MG63 (cell line): ENCODE measurements at regions not wholly inside any gene's neighbourhood (a gene's known extent, or its start where the extent isn't known, plus 50 kb on each side); places are given as distances from the start of the nearest gene placed in this dataset.
"Not testable (repeated sequence)": the region's sequence is repeated elsewhere in the genome, so short reads cannot be mapped to it uniquely, and the experiment has no call there.

ENCODE experiments used
- DNase-seq: peaks from one replicate; pipeline ENCODE4 v3.0.0-alpha.2; 2020
- H3K27me3 ChIP-seq: fragments of 250-450 bp; sonication (Bioruptor Pico); 2 replicates; pipeline ENCODE4 v1.5.1; 2020; ENCODE audit warnings: mild to moderate bottlenecking, moderate library complexity
- H3K36me3 ChIP-seq: fragments of 250-450 bp; sonication (Bioruptor Pico); 2 replicates; pipeline ENCODE4 v1.5.1; 2020; ENCODE audit warnings: mild to moderate bottlenecking, moderate library complexity
- H3K4me3 ChIP-seq: fragments of 250-450 bp; sonication (Bioruptor Pico); 2 replicates; pipeline ENCODE4 v1.5.1; 2020; ENCODE audit warnings: mild to moderate bottlenecking, moderate library complexity
- H3K9me3 ChIP-seq: fragments of 250-450 bp; sonication (Bioruptor Pico); 2 replicates; pipeline ENCODE4 v1.5.1; 2020; ENCODE audit warnings: mild to moderate bottlenecking, moderate library complexity

DNA sequence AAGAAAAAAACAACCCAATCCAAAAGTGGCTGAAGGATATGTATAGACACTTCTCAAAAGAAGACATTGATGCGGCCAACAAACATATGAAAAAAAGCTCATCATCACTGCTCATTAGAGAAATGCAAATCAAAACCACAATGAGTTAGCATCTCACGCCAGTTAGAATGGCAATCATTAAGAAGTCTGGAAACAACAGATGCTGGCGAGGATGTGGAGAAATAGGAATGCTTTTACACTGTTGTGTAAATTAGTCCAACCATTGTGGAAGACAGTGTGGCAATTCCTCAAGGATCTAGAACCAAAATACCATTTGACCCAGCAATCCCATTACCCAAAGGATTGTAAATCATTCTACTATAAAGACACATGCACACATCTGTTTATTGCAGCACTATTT, 107.2 kb downstream of the ARL4C start:
- H3K27me3 ChIP-seq, H3K4me3 ChIP-seq, DNase-seq, H3K36me3 ChIP-seq, H3K9me3 ChIP-seq: not testable (repeated sequence)

DNA sequence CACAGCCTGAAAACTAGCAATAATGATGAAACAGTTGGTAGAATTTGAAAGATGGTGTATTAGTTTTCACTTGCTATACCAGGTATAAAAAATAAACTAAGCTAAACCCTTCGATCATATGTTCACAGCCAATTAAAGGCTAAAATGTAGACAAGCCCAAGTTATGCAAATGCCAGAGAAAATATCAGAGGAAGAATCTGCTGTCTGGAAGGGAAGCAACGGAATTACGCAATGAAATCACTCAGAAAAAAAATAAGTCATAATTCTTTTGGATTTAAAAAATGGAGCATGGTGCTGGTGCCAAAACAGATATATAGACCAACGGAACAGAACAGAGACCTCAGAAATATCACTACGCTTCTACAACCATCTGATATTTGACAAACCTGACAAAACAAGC, 108.3 kb downstream of the ARL4C start:
- no peak for DNase-seq
- Histone ChIP-seq H3K36me3 (no peaks in the 10 kb centered on the region), H3K27me3 (no peaks in the 10 kb centered on the region), H3K9me3 (no peaks in the 10 kb centered on the region), H3K4me3 (no peak overlapping the region)

DNA sequence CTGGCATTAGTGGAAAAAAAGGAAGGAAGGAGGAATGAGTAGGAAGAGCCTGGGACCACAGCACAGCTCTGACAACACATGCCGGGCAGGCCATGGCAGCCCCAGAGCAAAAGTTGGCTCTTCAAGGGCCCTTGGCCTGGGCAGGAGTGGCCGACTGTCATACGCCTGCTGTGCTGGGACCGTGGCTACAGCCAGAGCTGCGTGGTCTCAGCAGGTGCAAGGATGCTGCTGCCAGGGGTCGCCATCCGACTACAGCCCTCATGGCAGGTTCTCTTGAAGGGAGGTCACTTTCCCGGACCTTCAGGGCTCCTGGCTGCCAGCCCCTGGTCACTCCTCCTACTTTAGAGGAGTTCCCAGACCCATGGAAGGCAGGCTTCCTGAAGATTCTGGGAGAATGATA, 109.9 kb downstream of the ARL4C start:
- DNase-seq, result no peak
- no peaks in the 10 kb centered on the region for H3K27me3 ChIP-seq
- no peak overlapping the region for H3K4me3 ChIP-seq
- H3K9me3 ChIP-seq, result no peaks in the 10 kb centered on the region
- H3K36me3 ChIP-seq, result no peaks in the 10 kb centered on the region

DNA sequence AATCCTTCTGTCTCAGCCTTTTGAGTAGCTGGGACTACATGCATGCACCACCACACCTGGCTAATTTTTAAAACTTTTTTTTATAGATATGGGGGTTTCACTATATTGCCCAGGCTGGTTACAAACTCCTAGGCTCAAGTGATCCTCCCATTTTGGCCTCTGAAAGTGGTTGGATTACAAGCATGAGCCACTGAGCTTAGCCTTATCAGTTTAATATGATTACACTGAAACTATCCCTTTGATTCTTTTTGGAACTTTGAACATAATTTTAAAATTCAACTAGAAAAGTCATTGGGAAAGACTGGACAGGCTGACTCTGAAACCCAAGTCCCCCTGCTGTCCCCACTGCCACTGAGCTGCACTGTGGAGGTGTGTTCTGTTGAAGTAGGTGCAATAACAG, 114.8 kb downstream of the ARL4C start:
- Histone ChIP-seq H3K27me3 (no peaks in the 10 kb centered on the region), H3K4me3 (no peak overlapping the region)
- DNase-seq, result no peak

DNA sequence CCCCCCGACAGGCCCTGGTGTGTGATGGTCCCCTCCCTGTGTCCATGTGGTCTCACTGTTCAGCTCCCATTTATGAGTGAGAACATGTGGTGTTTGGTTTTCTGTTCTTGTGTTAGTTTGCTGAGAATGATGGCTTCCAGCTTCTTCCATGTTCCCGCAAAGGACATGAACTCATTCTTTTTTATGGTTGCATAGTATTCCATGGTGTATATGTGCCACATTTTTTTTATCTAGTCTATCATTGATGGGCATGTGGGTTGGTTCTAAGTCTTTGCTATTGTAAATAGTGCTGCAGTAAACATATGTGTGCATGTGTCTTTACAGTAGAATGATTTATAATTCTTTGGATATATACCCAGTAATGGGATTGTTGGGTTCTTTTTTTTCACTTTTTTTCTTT, 117.9 kb downstream of the ARL4C start:
- H3K4me3 ChIP-seq, H3K27me3 ChIP-seq, DNase-seq, H3K9me3 ChIP-seq, H3K36me3 ChIP-seq: not testable (repeated sequence)

More for the DNA sequence above, 114.8 kb downstream of the ARL4C start:
- no peaks in the 10 kb centered on the region for H3K36me3 ChIP-seq
- H3K9me3 ChIP-seq, result no peaks in the 10 kb centered on the region

DNA sequence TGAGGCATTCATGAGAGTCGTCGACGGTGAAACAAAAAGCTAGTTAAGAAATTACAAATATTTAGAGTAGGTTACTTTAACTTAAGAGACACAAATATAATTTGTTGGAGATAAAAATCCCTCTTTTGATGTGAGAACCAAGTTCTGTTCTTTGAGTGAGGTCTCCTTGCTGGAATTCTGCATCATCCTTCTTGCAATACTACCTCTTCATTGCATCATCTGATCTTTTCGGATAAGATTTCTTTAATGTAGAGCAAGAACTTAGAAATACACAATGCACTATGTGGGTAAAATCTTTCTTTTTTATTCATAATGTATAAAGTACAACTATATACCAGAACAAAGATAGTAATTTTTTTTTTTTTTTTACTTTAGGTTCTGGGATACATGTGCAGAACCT, 118.4 kb downstream of the ARL4C start:
- no peaks in the 10 kb centered on the region for H3K9me3 ChIP-seq
- no peaks in the 10 kb centered on the region for H3K27me3 ChIP-seq
- H3K36me3 ChIP-seq, result no peaks in the 10 kb centered on the region
- H3K4me3 ChIP-seq, result no peak overlapping the region
- DNase-seq, result no peak

DNA sequence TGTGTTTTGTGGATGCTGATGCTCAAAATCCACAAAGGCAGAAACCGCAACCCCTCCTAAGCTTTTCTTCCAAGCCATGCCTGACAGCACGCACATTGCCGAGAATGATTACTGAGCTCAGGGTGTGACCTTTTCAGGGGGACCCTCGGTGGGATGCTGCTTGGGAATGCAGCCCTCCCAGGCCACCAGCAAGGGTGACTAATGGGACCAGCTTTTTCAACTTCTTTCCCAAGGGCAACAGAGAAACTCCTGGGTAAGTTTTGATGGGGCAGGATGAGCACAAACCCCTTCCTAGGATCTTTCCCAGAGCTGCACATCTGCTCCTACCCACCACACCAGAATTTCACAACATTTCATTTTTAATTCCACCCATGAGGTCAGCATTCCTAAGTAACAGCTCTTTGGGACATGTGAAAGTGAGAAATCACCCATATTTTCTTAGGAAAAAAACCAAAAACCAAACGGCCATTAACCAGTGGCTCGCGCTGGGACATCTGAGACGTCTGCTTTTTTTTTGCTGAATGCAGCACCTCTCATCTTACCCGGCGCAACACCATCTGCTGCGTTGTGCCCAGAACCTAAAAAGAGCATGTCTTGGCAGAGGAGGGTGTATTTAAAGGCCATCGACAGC, 119.0 kb downstream of the ARL4C start:
- DNase-seq, result peak; percentile 23
- no peaks in the 10 kb centered on the region for H3K36me3 ChIP-seq
- H3K27me3 ChIP-seq, result no peaks in the 10 kb centered on the region
- no peak overlapping the region; the same call in 1 of the 2 replicates for H3K4me3 ChIP-seq
- no peaks in the 10 kb centered on the region for H3K9me3 ChIP-seq

DNA sequence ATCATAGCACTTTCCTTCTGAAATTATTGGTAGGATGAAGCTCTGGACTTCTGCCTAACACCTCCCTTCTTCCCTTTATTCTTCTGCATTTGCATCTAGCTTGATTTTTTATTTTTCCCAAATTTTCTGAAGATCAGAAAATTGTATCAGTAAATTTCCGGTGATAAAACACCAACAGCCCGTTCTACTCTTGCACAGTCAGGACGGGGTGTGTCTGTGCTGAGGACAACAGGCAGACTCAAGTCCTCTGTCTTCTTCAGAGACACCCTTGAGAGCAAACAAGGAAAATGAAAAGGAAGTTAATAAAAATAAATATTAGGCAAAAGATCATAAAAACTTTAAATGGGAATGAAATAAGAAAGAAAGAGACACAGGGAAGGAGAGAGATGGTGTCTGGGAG, 120.7 kb downstream of the ARL4C start:
- no peaks in the 10 kb centered on the region for H3K36me3 ChIP-seq
- no peak for DNase-seq
- no peaks in the 10 kb centered on the region for H3K9me3 ChIP-seq

DNA sequence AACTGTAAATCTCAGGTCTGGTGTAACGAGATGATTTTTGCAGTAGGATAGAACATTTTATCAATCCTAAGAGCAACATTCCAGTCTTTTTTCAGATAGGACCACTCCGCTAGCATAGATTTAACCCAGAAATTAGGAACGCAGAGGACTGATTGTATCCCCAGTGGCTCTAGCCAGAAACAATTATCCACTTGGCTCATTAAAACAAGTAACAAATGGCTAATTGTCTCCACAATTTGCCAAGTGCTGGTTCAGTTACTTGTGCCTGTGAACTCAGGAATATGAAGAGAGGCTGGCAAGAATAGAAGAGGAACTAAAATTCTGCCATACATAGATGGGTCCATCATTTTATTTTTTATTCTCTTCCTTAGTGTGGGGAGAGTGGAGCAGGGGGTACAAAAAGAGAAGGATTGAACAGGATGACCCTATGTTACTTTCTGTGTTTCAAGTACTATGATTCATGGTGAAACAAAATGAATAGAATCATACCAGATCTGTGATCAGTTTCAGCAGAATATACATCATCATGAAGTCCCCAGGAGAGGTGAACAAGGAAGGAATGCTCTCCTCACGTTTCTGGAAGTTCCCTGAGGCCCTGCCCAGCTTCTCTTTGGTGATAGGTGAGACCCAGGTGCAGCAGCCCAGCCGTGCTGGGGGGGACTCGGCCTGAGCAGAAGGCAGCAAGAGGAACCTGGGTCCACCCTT, 121.6 kb downstream of the ARL4C start:
- Histone ChIP-seq H3K9me3 (no peaks in the 10 kb centered on the region), H3K36me3 (no peaks in the 10 kb centered on the region), H3K4me3 (no peak overlapping the region), H3K27me3 (no peaks in the 10 kb centered on the region)
- no peak for DNase-seq

More for the DNA sequence above, 120.7 kb downstream of the ARL4C start:
- no peaks in the 10 kb centered on the region for H3K27me3 ChIP-seq
- no peak overlapping the region for H3K4me3 ChIP-seq

DNA sequence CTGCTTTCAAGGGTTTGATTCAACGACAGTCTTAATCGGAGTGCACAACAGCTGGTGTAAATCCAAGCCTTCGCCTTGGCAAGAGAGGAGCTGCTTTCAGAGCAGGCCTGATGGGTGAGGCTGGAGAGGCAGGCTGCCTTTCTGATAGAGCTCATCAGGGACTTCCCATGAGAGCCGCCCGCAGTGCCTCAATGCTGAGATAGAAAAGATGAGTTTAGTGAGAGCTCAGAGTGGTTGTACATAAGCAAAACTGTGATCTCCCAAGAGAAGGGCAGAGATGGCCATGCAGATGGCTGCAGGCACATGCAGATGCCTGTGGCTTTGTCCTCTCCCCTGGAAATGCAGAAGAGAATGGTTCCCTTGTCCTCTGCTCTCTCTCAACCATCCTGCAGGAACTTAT, 122.1 kb downstream of the ARL4C start:
- Histone ChIP-seq H3K27me3 (no peaks in the 10 kb centered on the region), H3K4me3 (no peak overlapping the region), H3K36me3 (no peaks in the 10 kb centered on the region), H3K9me3 (no peaks in the 10 kb centered on the region)
- DNase-seq, result no peak

DNA sequence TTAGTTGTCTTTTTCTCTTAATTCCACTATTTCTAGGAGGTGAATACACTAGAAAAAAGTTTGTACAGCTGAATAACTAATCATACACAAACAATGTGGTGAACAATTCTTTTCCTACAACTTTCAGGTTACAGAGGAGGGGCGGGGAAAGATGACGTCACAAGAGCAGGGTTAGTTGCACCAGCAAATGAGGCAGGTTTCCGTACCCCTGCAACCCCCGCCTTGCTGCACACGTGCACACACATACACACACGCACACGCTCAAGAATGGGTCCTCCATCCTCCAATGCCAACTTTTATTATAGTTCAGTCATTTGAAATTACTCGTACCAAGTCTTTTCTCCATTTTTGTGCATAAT, 122.8 kb downstream of the ARL4C start:
- Histone ChIP-seq H3K36me3 (no peaks in the 10 kb centered on the region), H3K9me3 (no peaks in the 10 kb centered on the region), H3K27me3 (no peaks in the 10 kb centered on the region), H3K4me3 (no peak overlapping the region)
- no peak for DNase-seq

DNA sequence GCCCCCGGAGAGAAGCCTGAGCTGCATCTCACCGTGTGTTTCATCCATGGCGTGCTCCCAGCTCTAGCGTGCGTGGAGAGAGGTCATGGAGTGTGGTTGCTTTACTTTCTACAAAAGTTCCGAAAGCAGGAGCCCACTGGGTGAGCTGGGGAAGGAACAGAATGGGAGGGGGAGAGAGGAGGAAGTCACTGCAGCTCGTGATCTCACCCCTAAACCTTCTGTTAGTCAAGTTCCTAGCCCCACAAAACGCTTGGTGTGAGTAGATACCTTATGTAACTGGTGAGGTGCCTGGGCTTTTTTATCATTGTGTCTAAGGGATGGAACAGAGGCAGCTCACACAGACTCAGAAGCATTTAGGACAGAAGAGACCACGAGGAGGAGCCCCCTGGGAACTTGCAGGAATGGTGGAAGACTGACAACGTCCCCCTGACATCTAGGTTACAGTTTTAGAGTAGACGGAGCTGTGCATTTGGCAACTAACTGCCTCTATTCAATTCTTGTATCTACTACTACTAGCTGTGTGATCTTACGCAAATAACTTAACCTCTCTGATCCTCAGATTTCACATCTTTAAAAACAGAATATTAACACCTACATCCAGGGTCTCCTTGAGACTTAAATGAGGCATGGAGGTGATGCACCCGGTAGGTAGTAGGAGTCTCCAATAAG, 123.3 kb downstream of the ARL4C start:
- no peaks in the 10 kb centered on the region for H3K27me3 ChIP-seq
- DNase-seq, result no peak
- H3K9me3 ChIP-seq, result no peaks in the 10 kb centered on the region
- no peak overlapping the region for H3K4me3 ChIP-seq
- no peaks in the 10 kb centered on the region for H3K36me3 ChIP-seq

DNA sequence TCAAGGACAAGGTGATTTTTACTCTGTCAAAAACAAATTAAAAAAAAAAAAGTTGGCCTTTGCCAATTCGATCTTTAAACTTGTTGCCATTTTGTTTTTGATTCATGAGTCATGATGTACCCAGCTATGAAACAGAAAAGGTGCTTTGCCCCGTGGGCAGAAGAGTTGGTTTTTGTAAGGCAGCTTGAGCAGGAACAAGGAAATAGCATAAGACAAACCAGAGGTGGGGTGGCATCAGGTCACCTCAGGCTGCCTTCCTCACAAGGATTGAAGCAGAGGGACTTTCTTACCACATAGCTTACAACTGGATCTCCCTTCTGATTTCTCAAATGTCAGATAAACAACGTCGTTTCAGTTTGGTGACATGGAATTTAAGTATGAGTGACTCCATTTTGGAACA, 123.8 kb downstream of the ARL4C start:
- H3K36me3 ChIP-seq, result no peaks in the 10 kb centered on the region
- no peaks in the 10 kb centered on the region for H3K9me3 ChIP-seq
- H3K27me3 ChIP-seq, result no peaks in the 10 kb centered on the region
- no peak overlapping the region for H3K4me3 ChIP-seq
- no peak for DNase-seq

DNA sequence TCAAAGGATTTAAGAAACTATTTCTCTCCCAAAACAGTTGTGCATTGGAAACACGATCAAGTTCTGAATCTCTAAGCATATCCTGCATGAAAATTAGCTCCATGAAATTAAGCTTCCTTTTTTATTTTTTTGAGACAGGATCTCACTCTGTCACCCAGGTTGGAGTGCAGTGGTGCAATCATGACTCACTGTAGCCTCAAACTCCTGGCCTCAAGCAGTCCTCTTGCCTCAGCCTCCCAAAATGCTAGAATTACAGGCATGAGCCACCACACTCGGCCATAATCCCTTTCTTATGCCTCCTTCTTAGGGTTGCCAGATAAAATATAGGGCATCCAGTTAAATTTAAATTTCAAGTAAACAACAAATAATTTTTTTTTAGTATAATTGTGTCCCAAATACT, 124.4 kb downstream of the ARL4C start:
- H3K4me3 ChIP-seq, result no peak overlapping the region
- H3K36me3 ChIP-seq, result no peaks in the 10 kb centered on the region
- DNase-seq, result no peak
- H3K9me3 ChIP-seq, result no peaks in the 10 kb centered on the region
- H3K27me3 ChIP-seq, result no peaks in the 10 kb centered on the region

DNA sequence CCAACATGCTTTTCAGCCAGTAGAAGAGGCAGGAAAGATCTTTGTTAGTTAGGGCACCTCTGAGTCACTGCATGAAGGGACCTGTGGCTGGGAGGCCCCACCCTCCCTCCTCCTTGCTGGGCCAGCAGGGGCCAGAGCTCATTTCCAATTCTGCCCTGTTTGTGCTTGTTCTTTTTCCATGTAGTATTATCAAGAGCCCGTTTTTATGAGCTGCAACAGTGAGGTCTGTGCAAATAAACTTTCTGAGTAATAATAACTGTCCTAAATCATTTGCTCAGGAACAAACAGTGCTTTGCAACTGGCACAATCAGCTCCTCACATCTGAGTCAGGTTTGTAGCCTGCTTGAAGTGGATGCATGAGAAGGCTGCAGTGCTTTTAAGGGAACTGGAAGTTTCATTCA, 128.0 kb downstream of the ARL4C start:
- DNase-seq, result peak; percentile 70
- no peaks in the 10 kb centered on the region for H3K27me3 ChIP-seq
- H3K36me3 ChIP-seq, result no peaks in the 10 kb centered on the region
- H3K9me3 ChIP-seq, result no peaks in the 10 kb centered on the region
- no peak overlapping the region for H3K4me3 ChIP-seq

DNA sequence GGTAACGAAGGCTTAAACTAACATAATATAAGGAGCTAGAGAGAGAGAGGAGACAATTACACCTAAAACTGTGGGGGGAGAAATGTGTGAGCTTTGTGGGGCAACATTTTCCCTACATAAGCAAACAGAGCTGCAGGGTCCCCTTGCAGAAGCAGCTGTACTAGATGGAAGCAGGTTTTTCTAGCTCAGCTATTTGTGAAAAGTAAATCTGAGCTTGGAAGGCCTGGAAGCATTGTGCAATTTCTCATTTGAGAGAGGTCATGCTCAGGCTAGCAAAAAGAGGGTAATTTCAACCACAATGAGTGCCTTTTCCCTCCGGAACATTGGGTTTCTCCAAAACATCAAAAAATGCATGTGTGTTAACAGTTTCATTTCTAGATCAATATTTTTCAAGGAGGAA, 130.0 kb downstream of the ARL4C start:
- Histone ChIP-seq H3K4me3 (no peak overlapping the region), H3K27me3 (no peaks in the 10 kb centered on the region), H3K36me3 (no peaks in the 10 kb centered on the region), H3K9me3 (no peaks in the 10 kb centered on the region)
- DNase-seq, result no peak

DNA sequence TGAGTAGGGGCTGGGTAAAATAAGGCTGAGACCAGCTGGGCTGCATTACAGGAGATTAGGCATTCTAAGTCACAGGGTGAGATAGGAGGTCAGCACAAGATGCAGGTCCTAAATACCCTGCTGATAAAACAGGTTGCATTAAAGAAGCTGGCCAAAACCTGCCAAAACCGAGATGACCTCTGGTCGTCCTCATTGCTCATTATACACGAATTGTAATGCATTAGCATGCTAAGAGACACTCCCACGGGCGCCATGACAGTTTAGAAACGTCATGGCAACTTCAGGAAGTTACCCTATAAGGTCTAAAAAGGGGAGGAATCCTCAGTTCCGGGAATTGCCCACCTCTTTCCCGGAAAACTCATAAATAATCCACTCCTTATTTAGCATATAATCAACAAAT, 132.2 kb downstream of the ARL4C start:
- no peaks in the 10 kb centered on the region for H3K9me3 ChIP-seq
- DNase-seq, result no peak
- H3K36me3 ChIP-seq, result no peaks in the 10 kb centered on the region
- no peaks in the 10 kb centered on the region for H3K27me3 ChIP-seq
- no peak overlapping the region for H3K4me3 ChIP-seq
